Tibial nerve (tissue), 4 donors: ENCODE measurements at regions not wholly inside any gene's neighbourhood (a gene's known extent, or its start where the extent isn't known, plus 50 kb on each side); places are given as distances from the start of the nearest gene placed in this dataset.

Experiments used
- DNase-seq, 2 donors: peaks; one replicate each; pipeline ENCODE4 v3.0.0-alpha.2; 2019; ENCODE audit warnings: low spot score in 2 of 2
- H3K27ac ChIP-seq, 4 donors: fragments of 200-600 bp; sonication (generic) in 3 of 4; one replicate each; pipeline ENCODE4 v1.5.1; 2017 to 2019; ENCODE audit warnings: mild to moderate bottlenecking in 1 of 4
- H3K27me3 ChIP-seq, 2 donors: fragments of 200-600 bp; sonication (generic) in 1 of 2; one replicate each; pipeline versions ENCODE4 v1.5.1 to v1.6.0; 2017 to 2019
- H3K36me3 ChIP-seq, 3 donors: fragments of 200-600 bp; sonication (generic); one replicate each; pipeline ENCODE4 v1.5.1; 2018 to 2019
- H3K4me1 ChIP-seq, 4 donors: fragments of 200-600 bp; sonication (generic) in 3 of 4; one replicate each; pipeline ENCODE4 v1.5.1; 2017 to 2019
- H3K4me3 ChIP-seq, 4 donors: fragments of 200-600 bp; sonication (generic) in 3 of 4; one replicate each; pipeline ENCODE4 v1.5.1; 2017 to 2019; ENCODE audit warnings: mild to moderate bottlenecking in 1 of 4, moderate library complexity in 1 of 4
- H3K9me3 ChIP-seq, 4 donors: fragments of 200-600 bp; sonication (generic) in 3 of 4; one replicate each; pipeline ENCODE4 v1.5.1; 2017 to 2019
- CTCF ChIP-seq, 5 experiments: fragments of 200-600 bp in 3 of 5; fragments of 450-650 bp in 2 of 5; sonication (generic) in 3 of 5; IDR thresholded peaks; one replicate each; pipeline ENCODE4 v1.5.1; 2016 to 2019; ENCODE audit warnings: antibody characterized with exemption in 5 of 5, mild to moderate bottlenecking in 3 of 5, moderate library complexity in 2 of 5
- EP300 ChIP-seq, 2 donors: sonication (generic); formaldehyde crosslinking; IDR thresholded peaks; one replicate each; pipeline ENCODE4 v1.6.1; 2017; ENCODE audit warnings: antibody characterized with exemption in 2 of 2, mild to moderate bottlenecking in 1 of 2
- POLR2A ChIP-seq, 2 donors: fragments of 450-650 bp; IDR thresholded peaks; one replicate each; pipeline ENCODE4 v1.6.1; 2017; ENCODE audit warnings: antibody characterized with exemption in 2 of 2, mild to moderate bottlenecking in 2 of 2, moderate library complexity in 2 of 2
- WGBS, 2 donors: methylation state at CpG; one replicate each; pipeline ENCODE4 v1.1.5; 2018; 5-methylcytosine and 5-hydroxymethylcytosine counted together

- Histone ChIP-seq H3K4me1 (no peaks in the 10 kb centered on the region), H3K36me3 (no peaks in the 10 kb centered on the region), H3K4me3 (no peak overlapping the region), H3K9me3 (no peaks in the 10 kb centered on the region), H3K27me3 (no peaks in the 10 kb centered on the region), H3K27ac (no peak overlapping the region)
- TF ChIP-seq POLR2A (IDR thresholded peaks at IDR 0.05), result no peak
- TF ChIP-seq CTCF (IDR thresholded peaks at IDR 0.05), result no peak
- TF ChIP-seq EP300 (IDR thresholded peaks at IDR 0.05), result no peak
- WGBS, 2 donors, result 80 to 81% methylated on average over 3 of the region's 3 CpGs
- DNase-seq, result no peak
Observed at GRCh38 chr10:22795546-22795945, 81.2 kb upstream of the PIP4K2A start.

- Histone ChIP-seq H3K4me3 (no peak overlapping the region), H3K4me1 (no peaks in the 10 kb centered on the region), H3K27me3 (no peaks in the 10 kb centered on the region), H3K36me3 (no peaks in the 10 kb centered on the region), H3K27ac (no peak overlapping the region), H3K9me3 (peaks cover 0 to 3% (median 0%) of the 10 kb centered on the region in 4 donors)
- no peak for DNase-seq
- no peak for TF ChIP-seq POLR2A (IDR thresholded peaks at IDR 0.05)
- TF ChIP-seq CTCF (IDR thresholded peaks at IDR 0.05), result no peak
- TF ChIP-seq EP300 (IDR thresholded peaks at IDR 0.05), result no peak
- 76 to 84% methylated on average over 4 of the region's 4 CpGs for WGBS, 2 donors
Observed at GRCh38 chr10:22792161-22792560, 77.8 kb upstream of the PIP4K2A start.

- peaks cover 0 to 3% (median 0%) of the 10 kb centered on the region in 4 donors for H3K9me3 ChIP-seq
- WGBS, 2 donors, result 68 to 76% methylated on average over 5 of the region's 5 CpGs
- H3K36me3 ChIP-seq, result no peaks in the 10 kb centered on the region
- TF ChIP-seq EP300 (IDR thresholded peaks at IDR 0.05), result no peak
- TF ChIP-seq POLR2A (IDR thresholded peaks at IDR 0.05), result no peak
- TF ChIP-seq CTCF (IDR thresholded peaks at IDR 0.05), result no peak
- H3K27ac ChIP-seq, result no peak overlapping the region
- no peaks in the 10 kb centered on the region for H3K4me1 ChIP-seq
- no peak for DNase-seq
- H3K4me3 ChIP-seq, result no peak overlapping the region
- H3K27me3 ChIP-seq, result no peaks in the 10 kb centered on the region
Observed at GRCh38 chr10:22791665-22792064, 77.3 kb upstream of the PIP4K2A start.

GRCh38 chr10:22784668-22785067 lies 70.3 kb upstream of the PIP4K2A start:
- TF ChIP-seq CTCF (IDR thresholded peaks at IDR 0.05) (no peak), POLR2A (IDR thresholded peaks at IDR 0.05) (no peak), EP300 (IDR thresholded peaks at IDR 0.05) (no peak)
- H3K36me3 ChIP-seq, result no peaks in the 10 kb centered on the region
- no peaks in the 10 kb centered on the region for H3K27me3 ChIP-seq
- WGBS, 2 donors, result 83 to 87% methylated on average over 1 of the region's 1 CpG
- H3K4me3 ChIP-seq, result no peak overlapping the region
- peaks cover 0 to 3% (median 0%) of the 10 kb centered on the region in 4 donors for H3K9me3 ChIP-seq
- H3K4me1 ChIP-seq, result peaks cover 0 to 11% (median 0%) of the 10 kb centered on the region in 4 donors
- H3K27ac ChIP-seq, result no peak overlapping the region
- DNase-seq, result no peak

GRCh38 chr10:22783807-22784206 lies 69.4 kb upstream of the PIP4K2A start:
- Histone ChIP-seq H3K27ac (no peak overlapping the region), H3K27me3 (no peaks in the 10 kb centered on the region), H3K9me3 (no peaks in the 10 kb centered on the region), H3K4me1 (peaks cover 0 to 12% (median 0%) of the 10 kb centered on the region in 4 donors), H3K36me3 (no peaks in the 10 kb centered on the region), H3K4me3 (no peak overlapping the region)
- no peak for DNase-seq
- 89 to 93% methylated on average over 3 of the region's 3 CpGs for WGBS, 2 donors
- TF ChIP-seq POLR2A (IDR thresholded peaks at IDR 0.05), result no peak
- no peak for TF ChIP-seq CTCF (IDR thresholded peaks at IDR 0.05)
- no peak for TF ChIP-seq EP300 (IDR thresholded peaks at IDR 0.05)
